BE2C (cell line): ENCODE measurements at regions not wholly inside any gene's neighbourhood (a gene's known extent, or its start where the extent isn't known, plus 50 kb on each side); places are given as distances from the start of the nearest gene placed in this dataset.
"Not testable (repeated sequence)": the region's sequence is repeated elsewhere in the genome, so short reads cannot be mapped to it uniquely, and the experiment has no call there.

Experiments
- DNase-seq: peaks from one replicate; pipeline ENCODE4 v3.0.0-alpha.2; 2020
- H3K27me3 ChIP-seq: fragments of 250-450 bp; sonication (Bioruptor Pico); 2 replicates; pipeline ENCODE4 v1.5.1; 2020; ENCODE audit warnings: mild to moderate bottlenecking
- H3K36me3 ChIP-seq: fragments of 250-450 bp; sonication (Bioruptor Pico); 2 replicates; pipeline ENCODE4 v1.5.1; 2020; ENCODE audit warnings: mild to moderate bottlenecking
- H3K4me1 ChIP-seq: fragments of 250-450 bp; sonication (Bioruptor Pico); 2 replicates; pipeline ENCODE4 v1.5.1; 2020
- H3K4me3 ChIP-seq: 2 replicates; pipeline ENCODE4 v1.5.1; 2011; ENCODE audit warnings: low read depth, low read length
- H3K9me3 ChIP-seq: fragments of 250-450 bp; sonication (Bioruptor Pico); 2 replicates; pipeline ENCODE4 v1.5.1; 2020
- CTCF ChIP-seq: IDR thresholded peaks from 2 replicates; pipeline ENCODE4 v1.5.1; 2012; ENCODE audit warnings: mild to moderate bottlenecking, low read depth, low read length

DNA sequence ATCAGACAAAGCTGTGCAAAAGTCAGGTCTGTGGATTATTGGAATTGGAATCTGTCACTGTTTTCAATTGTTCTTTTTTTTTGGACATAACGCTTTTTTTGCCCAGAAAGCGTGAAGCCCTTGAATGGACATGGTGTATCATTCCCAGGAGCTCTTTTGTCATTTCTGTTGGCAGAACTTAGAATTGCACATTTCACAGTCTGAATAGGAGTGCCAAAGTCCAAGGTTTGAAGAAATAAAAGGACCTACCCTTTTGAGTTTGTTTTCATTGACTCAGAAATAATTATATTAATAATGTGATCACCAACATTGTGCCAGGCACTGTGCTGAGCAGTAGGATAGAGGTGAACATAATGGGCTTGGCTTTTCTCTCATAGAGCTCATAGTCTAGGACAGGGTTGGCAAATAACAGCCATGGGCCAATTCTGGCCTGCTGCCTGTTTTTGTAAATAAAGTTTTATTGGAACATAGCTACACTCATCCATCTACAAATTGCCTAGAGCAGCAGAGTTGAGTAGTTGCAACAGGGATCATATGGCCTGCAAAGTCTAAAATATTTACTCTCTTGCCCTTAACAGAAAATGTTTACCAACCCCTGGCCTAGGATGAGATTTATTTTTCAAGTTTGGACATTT, 62.6 kb upstream of the ATXN1 start:
- no peak for DNase-seq
- Histone ChIP-seq H3K9me3 (no peaks in the 10 kb centered on the region), H3K36me3 (no peaks in the 10 kb centered on the region), H3K4me3 (no peak overlapping the region), H3K4me1 (no peaks in the 10 kb centered on the region), H3K27me3 (no peaks in the 10 kb centered on the region)
- no peak for TF ChIP-seq CTCF

GRCh38 chr6:16822975-16823717, 61.9 kb upstream of the ATXN1 start:
- Histone ChIP-seq H3K4me3 (no peak overlapping the region), H3K9me3 (no peaks in the 10 kb centered on the region), H3K36me3 (no peaks in the 10 kb centered on the region), H3K27me3 (no peaks in the 10 kb centered on the region), H3K4me1 (no peaks in the 10 kb centered on the region)
- TF ChIP-seq CTCF, result no peak
- DNase-seq, result no peak

DNA sequence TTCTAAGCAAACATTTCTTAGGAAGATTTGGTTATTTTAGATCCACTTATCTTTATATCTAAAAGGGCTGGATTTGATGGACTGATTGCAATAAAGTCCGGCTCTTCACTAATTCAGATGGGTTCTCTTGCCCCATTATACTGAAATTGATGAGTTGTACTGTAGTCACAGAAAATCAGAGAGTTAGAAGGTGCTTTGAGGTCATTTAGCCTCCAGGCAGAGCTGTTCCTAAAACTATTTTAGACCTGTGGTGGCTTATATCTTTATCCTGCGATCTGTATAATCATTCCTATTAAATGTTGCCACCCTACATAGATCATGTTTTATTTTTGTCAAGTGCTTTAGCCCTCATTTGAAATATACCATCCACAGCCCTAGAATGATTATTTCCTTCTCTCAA, 61.3 kb upstream of the ATXN1 start:
- Histone ChIP-seq H3K27me3 (no peaks in the 10 kb centered on the region), H3K4me1 (no peaks in the 10 kb centered on the region)
- TF ChIP-seq CTCF, result no peak

DNA sequence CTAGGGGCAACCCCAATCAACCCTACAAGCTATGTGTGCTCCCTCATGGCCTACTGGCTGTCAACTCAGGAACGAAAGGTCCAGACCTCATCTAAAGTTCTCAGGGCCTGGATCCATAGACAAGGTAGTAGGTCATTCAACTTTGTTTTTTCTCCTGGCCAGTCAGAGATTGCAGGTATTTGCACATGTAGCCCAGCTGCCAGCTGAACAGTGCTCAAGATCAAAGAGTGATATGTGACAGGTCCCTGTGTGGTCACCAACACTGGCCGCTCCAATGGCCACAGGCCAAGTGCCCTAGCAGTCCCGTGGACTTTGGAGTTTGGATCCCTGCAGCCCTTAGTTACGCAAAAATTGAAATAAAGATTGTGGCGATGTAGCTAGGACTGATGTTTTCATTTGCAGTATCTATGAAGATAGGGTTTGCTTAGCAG, 60.6 kb upstream of the ATXN1 start:
- TF ChIP-seq CTCF, result no peak
- Histone ChIP-seq H3K4me1 (no peaks in the 10 kb centered on the region), H3K27me3 (no peaks in the 10 kb centered on the region), H3K4me3 (no peak overlapping the region), H3K9me3 (no peaks in the 10 kb centered on the region), H3K36me3 (no peaks in the 10 kb centered on the region)
- DNase-seq, result no peak

More for the DNA sequence above, 61.3 kb upstream of the ATXN1 start:
- H3K9me3 ChIP-seq, result no peaks in the 10 kb centered on the region
- no peaks in the 10 kb centered on the region for H3K36me3 ChIP-seq
- H3K4me3 ChIP-seq, result no peak overlapping the region
- DNase-seq, result no peak

DNA sequence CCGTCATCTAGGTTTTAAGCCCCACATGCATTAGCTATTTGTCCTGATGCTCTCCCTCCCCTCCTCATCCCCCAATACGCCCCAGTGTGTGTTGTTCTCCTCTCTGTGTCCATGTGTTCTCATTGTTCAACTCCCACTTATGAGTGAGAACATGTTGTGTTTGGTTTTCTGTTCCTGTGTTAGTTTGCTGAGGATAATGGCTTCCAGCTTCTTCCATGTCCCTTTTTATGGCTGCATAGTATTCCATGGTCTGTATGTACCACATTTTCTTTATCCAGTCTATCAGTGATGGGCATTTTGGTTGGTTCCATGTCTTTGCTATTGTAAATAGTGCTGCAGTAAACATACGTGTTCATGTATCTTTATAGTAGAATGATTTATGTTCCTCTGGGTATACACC, 59.0 kb upstream of the ATXN1 start:
- not testable (repeated sequence) for H3K4me1 ChIP-seq, H3K9me3 ChIP-seq, H3K27me3 ChIP-seq, H3K36me3 ChIP-seq, DNase-seq, H3K4me3 ChIP-seq

DNA sequence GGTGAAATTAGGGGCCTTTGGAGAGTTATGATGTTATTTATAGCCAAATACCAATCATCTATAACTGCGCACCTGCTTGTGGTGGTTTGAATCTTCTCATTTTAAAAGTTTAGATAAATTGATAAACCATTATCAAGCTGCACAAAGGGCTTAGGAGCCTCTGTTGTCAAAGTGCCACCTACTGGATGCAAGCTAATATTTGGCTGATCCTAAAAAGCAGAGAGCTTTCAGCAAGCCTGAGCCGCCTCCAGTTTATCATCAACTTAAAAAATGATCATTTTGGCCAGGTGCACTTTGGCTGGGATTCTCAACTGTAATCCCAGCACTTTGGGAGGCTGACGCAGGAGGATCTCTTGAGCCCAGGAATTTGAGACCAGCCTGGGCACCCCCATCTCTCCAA, 58.5 kb upstream of the ATXN1 start:
- Histone ChIP-seq H3K9me3 (no peaks in the 10 kb centered on the region; the same call in 1 of the 2 replicates), H3K36me3 (no peaks in the 10 kb centered on the region), H3K27me3 (no peaks in the 10 kb centered on the region), H3K4me1 (no peaks in the 10 kb centered on the region), H3K4me3 (no peak overlapping the region)
- DNase-seq, result no peak
- peak; percentile 25 for TF ChIP-seq CTCF
